ENCODE measurements at regions not wholly inside any gene's neighbourhood (a gene's known extent, or its start where the extent isn't known, plus 50 kb on each side); places are given as distances from the start of the nearest gene placed in this dataset.

GRCh38 chr3:106729481-106729880 lies 647.8 kb upstream of the CCDC54 start:
- TF ChIP-seq, protein P1, sequence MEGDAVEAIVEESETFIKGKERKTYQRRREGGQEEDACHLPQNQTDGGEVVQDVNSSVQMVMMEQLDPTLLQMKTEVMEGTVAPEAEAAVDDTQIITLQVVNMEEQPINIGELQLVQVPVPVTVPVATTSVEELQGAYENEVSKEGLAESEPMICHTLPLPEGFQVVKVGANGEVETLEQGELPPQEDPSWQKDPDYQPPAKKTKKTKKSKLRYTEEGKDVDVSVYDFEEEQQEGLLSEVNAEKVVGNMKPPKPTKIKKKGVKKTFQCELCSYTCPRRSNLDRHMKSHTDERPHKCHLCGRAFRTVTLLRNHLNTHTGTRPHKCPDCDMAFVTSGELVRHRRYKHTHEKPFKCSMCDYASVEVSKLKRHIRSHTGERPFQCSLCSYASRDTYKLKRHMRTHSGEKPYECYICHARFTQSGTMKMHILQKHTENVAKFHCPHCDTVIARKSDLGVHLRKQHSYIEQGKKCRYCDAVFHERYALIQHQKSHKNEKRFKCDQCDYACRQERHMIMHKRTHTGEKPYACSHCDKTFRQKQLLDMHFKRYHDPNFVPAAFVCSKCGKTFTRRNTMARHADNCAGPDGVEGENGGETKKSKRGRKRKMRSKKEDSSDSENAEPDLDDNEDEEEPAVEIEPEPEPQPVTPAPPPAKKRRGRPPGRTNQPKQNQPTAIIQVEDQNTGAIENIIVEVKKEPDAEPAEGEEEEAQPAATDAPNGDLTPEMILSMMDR (IDR thresholded peaks at IDR 0.05; ENCODE audit: low read depth, low read length), result no peak
- no peak for TF ChIP-seq EZH2phosphoT487 (IDR thresholded peaks at IDR 0.05; ENCODE audit: low read depth)
